UCSD-AML1 (cell line): ENCODE measurements at regions not wholly inside any gene's neighbourhood (a gene's known extent, or its start where the extent isn't known, plus 50 kb on each side); places are given as distances from the start of the nearest gene placed in this dataset.

ENCODE experiments used
- DNase-seq: peaks from one replicate; lab custom pipeline; 2025; ENCODE audit not compliant: unreplicated experiment; lab: John Stamatoyannopoulos, UW

DNA sequence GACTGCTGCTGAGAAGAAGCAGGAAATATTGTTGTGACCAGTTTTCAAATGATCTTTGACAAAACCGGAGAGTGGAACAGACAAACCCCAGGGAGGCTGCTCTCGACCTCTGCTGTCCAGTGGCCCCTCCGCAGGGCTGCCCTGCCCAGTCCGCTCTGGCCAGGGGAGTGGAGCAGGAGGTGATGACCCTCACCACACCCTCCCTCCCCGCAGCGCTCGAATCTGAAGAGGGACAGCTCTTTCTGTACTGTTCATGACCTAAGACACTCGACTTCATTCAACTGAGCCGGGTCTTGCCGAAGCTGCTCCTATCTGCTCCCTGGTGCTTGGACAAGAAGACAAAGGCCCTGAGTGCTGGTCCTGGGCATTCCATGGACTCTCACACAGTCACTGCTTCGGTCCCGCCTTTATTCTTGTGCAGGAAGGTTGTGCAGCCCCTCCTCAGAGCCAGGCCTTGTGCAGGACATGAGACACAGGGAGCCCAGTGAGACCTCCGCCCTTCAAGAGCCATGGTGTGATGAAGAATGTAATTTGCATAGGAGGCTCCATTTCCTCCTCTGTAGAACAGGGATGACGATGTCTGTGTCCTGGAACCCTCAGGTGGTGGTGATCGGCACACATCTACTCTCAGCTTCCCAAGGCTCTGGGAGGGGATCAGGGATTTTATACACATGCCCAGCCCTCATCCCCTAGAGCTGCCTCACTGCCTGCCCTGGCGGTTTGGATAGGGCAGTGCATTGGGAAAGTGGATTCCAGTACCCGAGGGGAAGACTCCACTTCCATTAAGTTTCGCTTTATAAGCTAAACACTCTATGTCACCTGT lies 97.1 kb upstream of the PRR20G start:
- DNase-seq: no peak

DNA sequence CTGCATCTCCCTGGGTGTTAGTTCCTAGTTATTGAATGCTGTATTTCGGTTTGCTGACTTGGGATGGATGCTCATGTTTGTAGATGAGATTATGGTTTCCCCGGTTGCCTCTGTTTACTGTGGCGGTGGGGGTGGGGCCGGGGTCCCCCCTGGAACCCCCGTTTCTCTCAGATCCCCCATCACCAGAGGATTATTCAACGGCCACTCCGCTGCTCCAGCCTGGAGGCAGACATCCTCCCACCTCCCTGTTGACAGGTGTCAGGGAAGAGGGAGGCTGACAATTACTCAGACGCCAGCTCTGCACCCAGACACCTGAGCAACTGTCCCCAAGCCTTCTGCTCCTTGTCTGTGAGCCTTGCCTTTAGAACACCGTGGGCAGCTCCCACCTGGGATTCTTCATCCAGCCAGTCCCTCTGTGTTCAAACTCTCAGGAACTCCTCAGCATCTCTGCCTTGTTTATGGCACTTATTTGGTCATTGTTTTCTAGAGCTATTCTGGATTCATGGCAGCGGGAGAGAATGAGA lies 95.9 kb upstream of the PRR20G start:
- no peak for DNase-seq

DNA sequence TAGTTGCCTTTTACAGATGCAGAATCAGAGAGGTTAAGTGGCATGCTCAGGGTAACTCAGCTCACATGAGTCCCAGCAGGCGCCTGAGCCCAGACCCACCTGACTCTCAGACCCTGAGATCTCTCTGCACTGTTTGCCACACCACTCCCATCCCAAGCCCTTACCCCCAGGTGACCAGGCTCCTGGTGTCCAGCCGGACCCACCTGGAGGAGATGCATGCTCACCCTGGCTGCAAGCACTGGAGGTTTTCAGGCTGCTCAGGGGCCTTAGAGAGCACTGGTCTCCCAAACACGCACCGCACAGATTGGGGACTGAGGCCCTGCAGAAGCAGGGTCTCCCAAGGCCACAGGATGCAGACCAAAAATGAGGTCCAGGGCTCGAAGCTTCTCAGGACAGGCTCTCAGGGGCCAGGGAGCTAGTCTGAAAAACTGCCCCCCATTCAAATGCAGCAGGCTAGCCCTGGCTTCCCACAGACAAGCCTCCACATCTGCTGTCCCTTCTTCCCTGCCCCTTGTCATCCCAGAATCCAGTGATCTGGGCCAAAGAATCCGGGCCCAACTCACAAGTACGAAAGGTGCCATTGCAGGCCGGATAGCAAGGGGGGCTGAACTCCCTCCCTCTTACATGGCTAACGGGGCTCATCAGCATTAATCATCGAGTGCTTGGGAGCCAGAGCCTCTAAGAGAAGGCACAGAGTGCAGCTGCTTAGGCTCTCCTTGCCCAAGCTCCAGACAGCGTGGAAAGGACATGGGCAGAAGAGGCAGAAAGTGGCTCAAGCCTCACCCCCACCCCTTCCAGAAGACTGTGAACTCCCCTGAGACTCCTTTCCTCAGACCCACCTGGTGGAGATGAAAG lies 90.2 kb upstream of the PRR20G start:
- no peak for DNase-seq

DNA sequence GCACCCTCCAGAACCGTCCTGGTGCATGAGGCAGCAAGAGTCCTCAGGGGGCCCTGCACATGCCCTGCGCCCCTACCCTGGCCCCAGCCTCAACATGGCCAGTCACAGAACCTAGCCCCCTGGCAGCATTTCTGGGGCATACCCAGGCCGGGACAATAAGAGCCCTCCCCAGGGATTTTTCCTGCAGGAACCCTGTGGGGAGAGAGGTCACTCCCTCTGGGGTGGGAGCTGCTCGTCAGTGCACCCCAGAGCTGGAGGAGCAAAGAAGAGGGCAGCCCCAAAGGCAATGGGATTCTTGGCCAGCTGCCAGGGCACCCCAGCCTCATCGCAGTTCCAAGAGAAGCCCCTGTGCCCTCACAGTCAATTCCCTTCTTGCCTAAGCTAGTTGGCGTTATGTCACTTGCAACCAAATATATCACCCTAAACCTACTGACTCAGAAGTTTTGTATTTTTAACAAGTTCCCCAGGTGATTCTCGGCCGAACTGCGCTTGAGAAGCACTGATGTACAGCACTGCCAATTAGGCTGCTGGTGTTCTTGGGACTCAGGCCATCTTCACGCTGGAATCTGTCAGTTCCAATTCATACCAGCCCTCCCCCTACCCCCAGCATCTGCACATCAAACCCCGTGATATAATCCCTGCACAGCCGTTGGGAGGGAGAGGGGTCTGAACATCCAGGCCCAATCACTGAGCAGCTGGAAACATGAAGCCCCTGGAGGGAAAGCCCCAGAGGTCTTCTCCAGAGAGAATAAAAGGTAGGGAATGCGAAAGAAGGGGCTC lies 87.5 kb upstream of the PRR20G start:
- no peak for DNase-seq

DNA sequence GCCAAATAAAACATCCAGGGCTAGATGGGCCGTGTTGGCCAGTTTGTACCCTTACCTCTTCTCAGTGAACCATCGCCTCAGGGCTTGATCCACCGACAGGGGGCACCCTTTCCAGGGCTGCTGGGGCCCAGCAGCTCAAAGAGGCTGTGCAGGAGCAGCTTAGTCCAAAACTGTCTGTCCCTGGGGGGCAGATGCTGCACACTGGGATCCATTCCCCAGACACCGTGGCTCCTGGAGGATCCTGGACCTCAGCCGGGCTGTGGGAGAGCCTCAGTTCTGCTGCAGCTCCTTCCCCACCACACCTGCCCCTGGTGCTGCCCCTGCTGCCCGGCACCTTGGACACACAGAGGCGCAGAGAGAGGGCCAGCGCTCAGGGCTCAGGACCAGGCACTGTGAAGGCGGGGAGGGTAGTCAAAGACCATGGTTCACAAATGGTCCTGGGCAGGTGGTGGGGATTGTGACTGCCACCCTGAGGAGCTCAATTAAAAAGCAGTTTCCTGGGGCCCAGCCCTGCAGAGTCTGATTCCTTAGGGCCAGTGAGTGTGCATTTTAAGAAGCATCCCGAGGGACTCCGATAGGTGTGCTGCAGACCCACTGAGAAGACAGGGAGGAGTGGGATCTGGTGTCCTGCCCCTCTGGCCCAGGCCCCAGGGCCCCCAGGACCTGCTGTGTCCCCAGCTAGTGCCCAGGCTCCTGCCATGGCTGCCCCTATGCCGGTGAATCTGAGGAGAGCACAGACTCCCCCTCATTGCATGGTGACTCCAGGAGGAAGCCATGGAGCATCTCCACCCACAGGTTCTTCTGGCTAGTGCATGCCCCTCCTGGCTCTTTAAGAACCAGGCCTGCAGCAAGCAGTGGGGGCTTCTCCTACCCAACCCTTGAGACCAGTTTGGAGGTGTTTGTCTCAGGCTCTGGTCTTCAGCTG lies 86.5 kb upstream of the PRR20G start:
- DNase-seq: peak; percentile 25

DNA sequence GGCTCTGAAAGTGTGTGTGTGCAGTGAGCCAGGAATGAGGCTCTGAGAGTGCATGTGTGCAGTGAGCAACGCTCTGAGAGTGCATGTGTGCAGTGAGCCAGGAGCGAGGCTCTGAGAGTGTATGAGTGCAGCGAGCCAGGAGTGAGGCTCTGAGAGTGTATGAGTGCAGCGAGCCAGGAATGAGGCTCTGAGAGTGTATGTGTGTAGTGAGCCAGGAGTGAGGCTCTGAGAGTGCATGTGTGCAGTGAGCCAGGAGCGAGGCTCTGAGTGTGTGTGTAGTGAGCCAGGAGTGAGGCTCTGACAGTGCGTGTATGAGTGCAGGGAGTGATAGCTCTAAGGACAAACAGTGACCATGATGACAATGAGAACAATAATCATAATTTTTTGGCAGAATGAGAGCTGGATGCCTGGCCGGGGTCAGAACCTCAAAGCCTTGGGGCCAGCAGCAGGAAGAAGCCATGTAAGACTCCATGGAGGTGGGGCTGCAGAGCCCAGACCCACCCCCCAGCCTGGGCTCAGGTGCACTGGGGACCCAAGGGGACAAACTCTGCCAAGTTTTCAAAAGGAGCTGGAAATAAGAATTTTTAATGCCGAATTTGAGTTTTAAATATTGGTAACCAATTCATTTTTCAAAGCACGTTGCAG lies 85.7 kb upstream of the PRR20G start:
- DNase-seq: no peak

DNA sequence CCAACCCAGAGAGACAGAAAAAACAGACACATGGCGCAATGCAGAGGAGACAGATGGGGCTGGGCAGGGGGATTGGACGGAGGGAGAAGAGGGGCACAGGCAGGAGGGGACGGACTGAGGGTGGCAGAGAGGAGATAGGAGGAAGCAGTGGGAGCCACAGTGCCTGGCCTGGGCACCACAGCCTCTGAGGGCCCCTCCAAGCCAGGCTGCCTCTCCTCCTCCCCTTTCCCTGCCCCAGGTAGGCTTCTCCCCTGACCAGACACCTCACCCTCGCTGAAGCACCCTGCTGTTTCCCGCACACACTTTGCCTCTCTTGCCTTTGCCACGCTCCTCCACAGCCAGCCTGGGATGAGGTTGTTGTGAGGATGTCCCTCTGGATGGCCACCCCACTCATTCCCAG lies 84.0 kb upstream of the PRR20G start:
- no peak for DNase-seq

DNA sequence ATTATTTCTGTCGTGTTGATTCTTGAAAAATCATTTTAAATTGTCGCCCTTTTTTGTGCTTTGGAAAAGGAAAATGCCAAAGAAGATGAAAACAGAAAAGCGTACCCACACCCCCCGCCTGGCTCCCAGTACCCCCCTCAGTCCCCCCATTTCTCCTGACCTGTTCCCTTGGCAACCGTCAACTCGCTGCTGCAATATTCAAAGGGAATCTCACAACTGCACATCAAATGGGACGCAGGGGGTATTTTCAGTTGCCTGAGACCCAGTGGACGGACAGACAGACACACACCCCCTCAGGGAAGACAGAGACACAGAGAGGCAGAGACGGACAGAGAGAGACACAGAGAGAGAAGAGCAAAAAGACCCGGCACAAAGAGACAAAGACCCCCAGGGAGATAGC lies 83.5 kb upstream of the PRR20G start:
- no peak for DNase-seq

DNA sequence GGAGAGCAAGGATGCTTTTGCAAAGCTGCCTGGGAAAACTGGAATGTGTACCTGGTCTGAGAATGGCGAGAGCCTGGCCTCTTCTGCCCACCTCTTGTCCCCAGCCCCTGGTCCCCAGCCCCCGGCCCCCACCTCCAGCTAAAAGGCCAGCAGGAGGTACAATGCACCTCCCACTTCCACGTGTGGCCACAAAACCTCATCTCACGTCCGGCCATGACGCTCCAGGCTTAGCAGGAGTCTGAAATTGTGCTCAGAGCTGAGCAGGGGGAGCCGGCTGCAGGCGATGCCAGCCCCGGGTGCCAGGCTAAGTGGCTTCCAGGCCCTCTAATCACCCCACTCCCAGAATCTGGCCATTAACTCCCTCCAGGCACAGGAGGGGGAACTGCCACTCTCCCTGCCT lies 83.1 kb upstream of the PRR20G start:
- no peak for DNase-seq

DNA sequence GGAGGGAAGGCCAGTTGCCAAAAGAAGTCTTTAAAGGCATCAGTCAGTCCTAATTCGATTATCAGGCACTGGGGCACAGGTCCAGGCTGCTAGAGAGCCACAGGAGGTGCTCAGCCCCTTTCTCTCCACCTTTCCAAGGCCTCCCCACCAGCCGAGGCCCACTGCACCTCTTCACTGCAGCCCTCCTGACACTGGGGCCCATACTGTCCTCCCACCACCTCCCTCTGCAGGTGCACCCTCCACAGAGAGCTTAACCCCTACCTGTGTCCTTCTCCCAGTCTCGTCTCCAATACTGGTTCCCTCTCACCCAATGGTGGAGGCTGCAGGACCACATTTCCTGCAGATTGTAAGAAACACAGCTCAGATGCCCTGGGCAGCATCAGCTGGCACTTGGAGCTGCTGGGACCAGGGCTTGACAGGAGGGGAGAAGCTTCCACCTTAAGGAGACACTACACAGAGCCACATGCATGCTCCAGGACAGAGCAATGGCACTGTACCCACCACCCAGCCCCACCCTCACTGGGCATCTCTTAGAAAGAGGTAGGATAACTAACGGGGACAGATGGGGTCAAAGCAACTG lies 81.6 kb upstream of the PRR20G start:
- no peak for DNase-seq

DNA sequence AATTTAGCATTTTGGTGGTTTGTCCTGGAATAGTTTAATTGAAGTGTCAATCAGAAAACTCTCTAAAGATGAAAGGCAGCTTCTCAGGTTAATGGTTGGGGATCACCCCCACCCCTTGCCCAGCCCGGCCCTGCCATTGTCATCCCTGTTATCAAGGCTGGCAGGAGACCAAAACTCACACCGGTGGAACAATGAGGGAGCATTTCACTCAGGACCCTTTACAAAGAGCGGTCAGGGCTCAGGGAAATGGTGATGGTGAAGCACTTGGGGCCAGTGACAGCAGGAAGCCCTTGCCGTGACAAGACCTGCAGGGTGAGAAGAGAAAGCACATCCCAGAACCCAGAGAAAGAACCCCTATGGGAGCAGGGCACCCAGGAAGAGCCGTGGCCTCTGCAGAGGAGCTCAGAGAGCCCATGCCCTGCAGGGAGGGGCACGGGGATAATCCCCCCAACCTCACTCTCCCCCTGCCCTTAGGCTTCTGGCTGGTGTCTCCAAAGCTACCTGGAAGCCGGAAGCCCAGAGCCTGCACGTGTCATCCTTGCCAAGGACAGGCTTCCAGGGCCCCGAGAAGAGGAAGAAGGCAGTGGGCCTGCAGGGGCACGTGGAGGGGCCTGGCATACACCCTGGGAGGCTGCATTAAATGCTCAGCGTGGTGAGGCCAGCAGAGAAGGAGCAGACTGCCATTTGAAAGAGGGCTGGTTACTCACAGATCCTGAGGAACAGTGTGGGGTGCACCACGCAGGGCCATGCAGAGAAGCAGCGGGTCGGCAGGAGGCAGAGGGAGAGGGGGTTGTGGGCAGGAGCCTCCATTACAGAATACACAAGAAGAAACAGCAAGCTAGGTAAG lies 80.6 kb upstream of the PRR20G start:
- no peak for DNase-seq

DNA sequence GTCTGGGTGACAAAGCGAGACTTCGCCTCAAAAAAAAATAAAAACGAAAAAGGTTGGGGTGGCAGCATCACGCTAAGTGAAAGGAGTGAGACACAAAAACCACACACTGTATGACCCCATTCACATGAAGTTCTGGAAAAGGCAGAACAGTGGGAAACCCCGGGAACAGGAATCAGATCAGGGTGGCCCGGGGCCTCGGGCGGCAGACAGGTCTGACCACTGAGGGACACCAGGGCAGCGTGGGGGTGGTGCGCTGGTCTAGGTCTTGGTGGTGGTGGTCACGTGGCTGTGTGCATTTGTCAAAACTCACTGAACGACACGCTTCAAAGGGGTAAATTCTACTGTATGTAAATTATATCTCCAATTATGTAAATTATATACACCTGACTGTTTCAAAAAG lies 79.7 kb upstream of the PRR20G start:
- no peak for DNase-seq

DNA sequence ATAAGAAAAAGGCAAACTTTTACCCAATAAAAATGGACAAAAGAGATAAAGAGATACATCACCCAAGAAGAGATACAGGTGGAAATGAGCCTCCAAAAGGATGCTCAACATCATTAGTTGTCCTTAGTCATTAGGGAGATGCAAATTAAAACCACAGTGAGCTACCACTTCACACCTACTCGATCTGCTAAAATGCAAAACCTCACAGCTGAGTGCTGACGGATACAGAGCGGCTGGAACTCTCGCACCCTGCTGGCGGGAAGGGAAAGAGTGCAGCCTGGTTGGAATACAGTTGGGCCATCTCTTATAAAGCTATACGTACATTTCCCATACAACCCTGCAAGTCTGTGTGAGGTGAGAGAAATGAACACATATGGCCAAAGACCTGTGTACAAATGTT lies 78.5 kb upstream of the PRR20G start:
- DNase-seq: no peak

DNA sequence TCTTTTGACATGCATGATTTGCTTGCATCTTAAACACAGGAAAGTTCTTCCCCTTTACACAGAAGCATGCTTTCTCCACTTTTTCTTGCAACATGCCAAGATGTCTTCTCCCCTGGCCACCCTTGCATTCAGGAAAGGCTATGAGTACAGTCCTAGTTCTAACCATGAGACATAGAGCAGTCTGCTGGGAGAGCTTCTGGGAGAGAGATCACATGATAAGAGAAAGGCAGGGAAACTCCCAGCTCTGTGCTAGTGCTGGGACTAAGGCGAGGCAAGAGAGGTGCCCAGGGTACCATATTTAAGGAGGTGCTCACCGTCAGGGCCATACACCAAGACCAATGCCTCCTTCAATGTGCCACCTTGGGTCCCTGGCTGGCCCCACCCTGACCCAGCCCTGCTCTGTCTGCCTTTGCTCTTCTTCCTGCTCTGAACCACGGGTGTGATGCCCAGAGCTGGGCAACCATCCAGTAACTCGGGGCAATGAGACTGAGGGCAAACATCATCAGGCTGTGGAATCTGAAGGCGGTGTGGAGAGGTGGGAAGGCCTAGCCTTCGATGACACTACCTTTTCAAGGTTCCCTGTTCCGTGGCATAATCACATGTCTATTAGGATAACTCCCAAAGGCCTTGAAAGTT lies 77.4 kb upstream of the PRR20G start:
- no peak for DNase-seq

DNA sequence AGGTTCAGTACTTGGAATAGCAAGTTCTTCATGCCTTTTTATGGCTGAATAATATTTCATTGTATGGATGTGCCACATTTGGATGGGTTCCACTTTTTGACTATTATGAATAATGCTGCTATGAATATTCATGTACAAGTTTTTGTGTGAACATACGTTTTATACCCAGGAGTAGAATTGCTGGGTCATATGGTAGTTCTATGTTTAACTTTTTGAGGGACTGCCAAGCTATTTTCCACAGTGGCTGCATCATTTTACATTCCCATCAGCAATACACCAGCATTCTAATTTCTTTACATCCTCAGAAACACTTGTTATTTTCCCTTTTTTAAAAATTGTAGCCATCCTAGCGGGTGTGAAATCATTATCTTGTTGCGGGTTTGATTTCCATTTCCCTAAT lies 76.0 kb upstream of the PRR20G start:
- no peak for DNase-seq

DNA sequence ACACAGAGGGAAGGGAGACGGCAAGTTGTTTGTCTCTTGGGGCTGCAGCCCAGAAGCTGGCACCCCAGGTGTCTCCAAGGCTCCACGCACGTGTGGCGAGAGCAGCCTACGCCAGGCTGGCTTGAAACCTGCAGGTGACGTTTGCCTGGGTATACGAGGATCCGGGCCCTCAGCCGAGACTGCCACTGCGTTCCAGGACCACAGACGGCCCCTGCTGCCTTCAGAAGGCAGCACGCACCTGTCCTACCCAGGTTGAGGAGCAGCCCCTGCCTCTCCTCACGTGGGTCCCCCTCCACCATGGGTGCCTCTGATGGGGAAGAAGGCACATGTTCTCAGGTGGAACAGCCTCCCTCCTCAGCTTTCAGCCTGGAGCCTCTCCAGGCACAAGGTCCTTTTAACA lies 75.3 kb upstream of the PRR20G start:
- no peak for DNase-seq

DNA sequence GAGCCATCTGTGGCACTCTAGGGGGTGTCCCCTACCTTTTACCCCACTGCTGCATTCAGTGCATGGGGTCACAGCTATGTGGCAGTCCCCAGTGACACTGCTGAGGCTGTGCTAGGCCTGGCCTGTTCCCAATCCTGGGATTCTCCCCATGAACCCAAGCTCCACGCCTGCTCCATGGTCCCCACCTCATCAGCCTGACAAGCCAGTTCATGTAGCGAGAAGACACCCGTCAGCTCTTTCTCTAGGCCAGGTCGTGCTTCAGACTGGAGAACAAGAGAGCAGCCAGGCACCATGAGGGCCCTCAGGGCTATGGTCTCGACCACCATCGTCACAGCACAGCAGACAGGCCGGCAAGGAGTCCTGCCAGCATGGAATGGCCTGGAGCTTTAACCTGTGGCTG lies 72.8 kb upstream of the PRR20G start:
- DNase-seq: no peak

DNA sequence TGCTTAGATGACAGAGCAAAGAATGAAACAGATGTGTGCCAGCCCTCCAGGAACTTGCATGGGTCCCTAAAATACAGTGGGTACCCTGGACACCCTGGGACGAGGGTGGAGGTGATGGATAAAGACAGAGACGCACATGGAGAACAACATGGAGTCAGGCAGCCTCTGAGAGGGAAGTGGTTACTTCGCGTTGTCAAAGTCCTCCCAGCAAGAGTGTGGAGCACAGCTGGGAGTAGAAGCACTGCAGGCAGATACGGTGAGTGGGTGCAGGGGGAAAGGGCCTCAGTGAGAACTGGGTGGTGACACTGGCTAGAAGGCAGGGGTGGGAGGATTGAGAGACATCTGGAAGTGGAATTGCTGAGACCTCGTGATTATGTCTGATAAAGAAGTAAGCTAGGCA lies 70.8 kb upstream of the PRR20G start:
- no peak for DNase-seq
